ENCODE measurements at regions not wholly inside any gene's neighbourhood (a gene's known extent, or its start where the extent isn't known, plus 50 kb on each side); places are given as distances from the start of the nearest gene placed in this dataset.

GRCh38 chr12:105936496-105936895 is 202.3 kb downstream of the NUAK1 start:
- no peak for DNase-seq

DNA sequence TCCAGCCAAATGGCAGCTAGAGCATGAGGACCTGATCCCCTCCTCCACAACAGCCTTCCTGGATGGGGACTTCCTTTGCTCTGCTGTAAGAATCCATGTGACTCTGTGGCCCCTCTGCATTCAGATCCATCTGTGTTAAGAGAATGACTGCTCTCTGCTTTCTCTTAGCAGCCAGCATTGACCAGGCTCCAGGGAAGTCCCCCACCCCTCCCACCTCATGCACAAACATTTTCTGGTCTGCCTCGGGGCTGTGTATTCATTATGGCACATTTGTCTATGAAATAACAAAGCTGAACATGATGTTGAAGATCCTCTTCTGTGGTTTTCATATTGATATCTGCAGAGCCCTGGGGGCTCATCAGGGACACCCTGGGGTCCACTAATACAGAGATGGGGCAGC is 201.7 kb downstream of the NUAK1 start:
- DNase-seq = no peak

DNA sequence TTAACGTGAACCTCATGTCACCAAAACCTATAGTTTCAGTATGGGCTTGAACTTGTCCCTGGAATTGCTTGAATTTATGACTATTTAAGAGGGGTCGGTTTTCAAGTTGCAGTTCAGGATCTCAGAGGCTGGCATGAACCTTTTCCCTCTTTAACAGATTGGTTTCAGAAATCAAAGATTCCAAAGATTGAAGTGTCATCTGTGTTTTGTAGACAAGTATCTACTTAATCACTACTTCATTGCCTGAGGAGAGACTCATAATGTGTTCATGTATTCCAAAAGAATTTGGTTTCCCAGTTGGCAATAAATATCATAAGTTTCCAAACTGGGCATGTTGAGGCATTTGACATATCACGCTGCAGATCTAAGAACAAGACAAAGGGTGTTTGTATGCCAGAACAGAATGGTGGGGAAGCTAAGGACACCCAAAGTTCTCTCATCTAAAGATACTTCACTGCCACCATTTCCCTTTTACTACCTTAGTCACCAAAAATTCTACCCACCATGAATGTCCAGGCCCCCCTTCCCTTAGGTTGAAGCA is 199.5 kb downstream of the NUAK1 start:
- no peak for DNase-seq

- no peak for DNase-seq
Measured at GRCh38 chr12:105942281-105942680, 196.5 kb downstream of the NUAK1 start.

DNA sequence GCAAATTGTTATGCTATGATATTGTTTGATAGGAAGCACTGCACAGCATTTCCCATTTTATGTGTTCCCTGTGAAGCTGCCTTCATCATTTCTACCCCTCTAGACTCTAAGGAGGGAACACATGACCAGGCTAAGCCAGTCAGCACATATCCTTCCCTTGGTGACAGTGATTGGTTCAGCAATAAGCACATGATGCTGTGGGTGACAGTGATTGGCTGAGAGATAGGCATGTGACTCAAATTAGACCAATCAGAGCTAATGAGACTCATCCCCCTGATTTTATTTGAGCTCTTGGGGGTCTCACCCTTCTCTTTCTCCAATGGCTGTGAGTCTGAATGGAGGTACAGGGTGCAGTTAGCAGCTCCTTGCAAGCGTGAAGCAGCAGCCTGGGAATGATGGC is 195.2 kb downstream of the NUAK1 start:
- no peak for DNase-seq

DNA sequence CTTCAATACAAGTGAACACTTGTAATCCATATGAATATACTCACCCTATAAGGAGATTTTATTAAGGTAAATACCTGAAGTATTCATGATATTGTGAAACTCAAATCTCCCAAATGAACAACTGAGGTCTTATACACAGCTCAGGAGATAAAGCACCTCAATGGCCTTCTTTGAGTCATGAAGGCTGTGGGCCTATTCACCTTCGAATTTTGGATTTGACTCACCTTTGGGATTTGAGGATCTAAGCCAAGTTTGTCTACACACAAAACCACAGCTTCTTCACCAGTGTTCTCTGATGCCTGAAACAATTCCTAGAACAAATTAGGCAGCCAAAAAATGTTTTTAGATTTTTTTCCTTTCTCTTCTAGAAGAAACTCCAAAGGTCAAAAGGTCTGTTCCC is 194.1 kb downstream of the NUAK1 start:
- DNase-seq = no peak

DNA sequence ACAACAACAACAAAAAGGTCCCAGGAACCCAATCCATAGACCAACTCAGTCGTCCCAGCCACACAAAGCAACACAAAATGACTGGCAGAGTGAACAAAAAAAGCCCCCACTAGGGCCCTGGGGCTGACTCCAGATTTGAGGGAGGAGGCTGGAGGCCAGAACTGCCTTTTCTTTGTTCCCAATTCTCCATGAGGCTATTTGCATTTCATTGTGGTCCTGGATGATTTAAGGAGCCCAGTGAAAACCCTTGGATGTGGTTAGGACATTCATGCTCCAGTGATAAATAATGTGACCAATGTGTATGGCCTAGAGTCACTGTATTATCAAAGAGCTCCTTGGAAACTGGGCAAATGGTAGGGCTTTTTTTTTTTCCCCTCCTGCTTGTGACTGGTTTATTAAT is 192.9 kb downstream of the NUAK1 start:
- no peak for DNase-seq

- no peak for DNase-seq
Measured at GRCh38 chr12:105946493-105946901, 192.3 kb downstream of the NUAK1 start.

- no peak for DNase-seq
Measured at GRCh38 chr12:105947906-105948305, 190.8 kb downstream of the NUAK1 start.

GRCh38 chr12:105948331-105948730 is 190.4 kb downstream of the NUAK1 start:
- DNase-seq = no peak

- DNase-seq = no peak
Measured at GRCh38 chr12:105949391-105949790, 189.4 kb downstream of the NUAK1 start.

GRCh38 chr12:105951732-105952131 is 187.0 kb downstream of the NUAK1 start:
- DNase-seq = no peak

DNA sequence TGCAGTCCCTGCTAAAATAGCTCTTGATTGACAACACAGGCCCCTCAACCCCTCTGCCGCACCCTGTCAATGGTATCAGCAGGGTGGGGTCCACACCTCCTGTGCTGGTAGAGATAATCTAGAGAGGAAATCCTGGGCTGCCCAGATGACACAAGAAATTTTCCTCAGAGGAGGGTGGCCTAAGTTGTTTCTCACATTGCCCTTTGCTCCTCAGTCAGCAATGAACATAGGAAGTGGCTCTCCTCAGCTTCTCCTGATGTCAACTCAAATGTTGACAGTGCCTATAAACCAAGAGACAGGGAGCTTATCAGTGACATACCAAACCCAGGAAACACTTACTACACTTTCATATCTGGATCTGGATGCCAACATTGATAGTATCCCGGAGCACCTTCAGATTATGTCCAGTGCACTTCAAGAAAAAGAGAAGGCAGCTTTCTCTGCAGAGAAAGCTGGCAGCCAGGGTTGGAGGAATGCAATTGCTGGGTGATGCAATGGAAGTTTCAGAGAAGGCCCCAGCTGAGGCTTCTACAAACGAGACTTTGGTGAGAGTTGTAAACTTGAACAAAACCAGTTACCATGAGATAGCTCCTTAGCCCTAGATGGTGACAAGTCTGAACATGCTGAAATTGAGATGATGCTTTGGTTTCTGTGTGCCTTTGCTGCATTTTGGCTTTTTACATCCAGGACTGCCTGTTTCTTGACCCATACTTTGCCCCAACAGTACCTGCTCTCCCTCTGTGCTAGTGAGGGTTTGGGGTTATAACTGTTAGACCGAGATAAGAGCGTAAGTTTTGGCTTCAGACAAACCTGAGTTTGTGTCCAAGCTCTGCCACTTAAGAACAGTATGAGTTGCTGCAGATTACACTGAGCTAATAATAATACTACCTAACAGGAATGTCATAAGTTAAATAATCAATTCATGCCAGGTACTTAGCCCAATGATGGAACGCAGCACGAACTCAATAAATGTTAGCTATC is 183.5 kb downstream of the NUAK1 start:
- DNase-seq = no peak

DNA sequence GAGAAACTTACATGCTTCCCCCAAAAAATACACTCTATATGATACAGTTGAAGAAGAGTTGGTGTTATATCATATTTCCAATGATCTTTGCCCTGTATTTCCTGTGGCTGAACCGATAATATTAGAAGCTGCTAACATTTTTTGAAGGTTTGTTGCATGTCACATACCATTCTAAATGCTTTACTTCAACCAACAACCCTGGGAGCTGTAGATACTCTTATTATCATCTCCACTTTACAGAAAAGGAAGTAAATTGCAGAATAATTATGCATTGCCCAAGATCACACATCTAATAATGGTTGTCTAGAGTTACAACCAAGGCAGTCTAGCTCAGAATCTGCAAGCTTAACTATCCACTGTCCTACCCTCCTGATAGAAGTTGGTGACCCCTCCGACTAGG is 182.8 kb downstream of the NUAK1 start:
- no peak for DNase-seq

- DNase-seq = no peak
Measured at GRCh38 chr12:105956662-105957457, 181.9 kb downstream of the NUAK1 start.

DNA sequence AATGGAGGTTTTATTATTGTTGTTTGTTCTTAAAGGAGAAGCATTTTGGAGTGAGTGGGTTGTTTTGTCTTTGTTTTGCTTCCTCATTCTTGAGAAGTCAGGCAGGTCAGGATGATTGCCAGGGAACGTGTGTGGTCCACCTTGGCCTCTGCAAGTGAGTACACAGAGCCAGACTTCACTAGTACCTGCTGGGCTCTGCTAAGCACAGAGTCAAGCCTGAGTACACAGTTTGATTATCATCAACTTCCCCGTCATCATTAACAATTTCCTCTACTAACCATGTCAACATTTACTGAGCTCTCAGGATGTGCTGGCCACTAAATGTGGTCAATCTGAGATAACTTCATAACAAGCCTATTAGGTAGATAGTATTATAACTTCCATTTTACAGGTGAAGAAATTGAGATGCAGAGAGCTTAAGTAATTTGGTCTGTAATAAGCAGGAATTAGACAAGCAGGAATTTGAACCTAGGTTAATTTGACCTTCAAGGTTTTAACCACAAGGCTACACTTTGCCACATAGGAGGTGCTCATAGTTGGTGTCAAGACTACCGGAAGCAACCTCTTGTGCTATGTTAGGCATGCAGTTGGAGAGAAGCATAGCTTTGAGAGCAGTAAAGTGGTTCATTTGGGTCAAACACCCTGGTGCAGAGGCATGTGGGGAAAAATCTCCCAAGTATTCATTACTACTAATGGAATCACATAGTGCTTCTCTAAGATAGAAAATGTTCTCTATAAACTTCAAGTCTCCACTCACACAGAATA is 178.3 kb downstream of the NUAK1 start:
- no peak for DNase-seq

- no peak for DNase-seq
Measured at GRCh38 chr12:105961821-105962671, 176.7 kb downstream of the NUAK1 start.

DNA sequence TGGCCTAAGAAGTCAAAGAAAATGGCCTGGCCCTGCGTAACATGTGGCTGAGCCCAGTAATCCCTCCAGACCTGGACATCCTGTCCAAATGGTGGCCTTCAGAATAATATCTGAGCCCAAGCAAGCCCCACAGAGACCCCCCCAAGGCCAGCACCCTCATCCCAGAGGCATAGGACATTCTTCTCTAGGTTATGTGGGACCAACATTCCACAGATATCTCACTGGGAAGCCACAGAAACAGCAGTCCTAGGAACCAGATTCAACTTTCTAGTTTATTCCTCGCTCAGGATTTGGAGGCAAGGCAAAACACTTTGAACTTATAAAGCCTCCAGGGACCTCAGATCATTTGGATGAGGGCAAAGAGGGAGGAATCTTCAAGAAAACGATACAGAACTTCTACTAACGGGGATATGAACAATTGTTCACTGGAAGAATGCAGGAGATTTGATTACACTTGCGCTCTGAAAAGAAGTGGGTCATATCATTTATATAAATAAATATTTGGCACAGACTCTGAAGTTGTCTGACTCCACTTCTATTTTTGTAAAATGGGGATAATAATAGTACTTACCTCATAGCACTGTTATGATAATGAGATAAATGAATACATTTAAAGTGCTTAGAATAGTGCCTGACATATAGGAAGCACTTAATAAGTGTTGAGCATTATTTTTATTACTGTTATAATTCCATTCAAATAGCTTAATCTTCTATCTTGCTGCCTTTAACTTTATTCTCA is 171.5 kb downstream of the NUAK1 start:
- DNase-seq = no peak

DNA sequence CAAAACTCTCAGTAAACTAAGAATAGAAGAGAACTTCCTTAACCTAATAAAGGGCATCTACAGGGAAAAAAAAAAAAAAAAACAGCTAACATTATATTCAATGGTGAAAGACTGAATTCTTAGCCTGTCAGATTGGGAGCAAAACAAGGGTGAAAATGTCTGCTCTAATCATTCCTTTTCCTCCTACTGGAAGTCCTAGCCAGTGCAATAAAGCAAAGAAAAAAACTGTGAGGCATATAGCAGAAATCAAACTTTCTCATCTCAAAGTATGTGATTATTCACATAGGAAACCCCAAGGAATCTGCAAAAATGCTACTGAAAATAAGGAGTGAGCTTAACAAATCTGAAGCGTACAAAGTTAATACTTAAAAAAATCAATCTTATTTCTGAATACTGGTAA is 170.7 kb downstream of the NUAK1 start:
- DNase-seq = no peak

- DNase-seq = no peak
Measured at GRCh38 chr12:105970885-105971284, 167.9 kb downstream of the NUAK1 start.

DNA sequence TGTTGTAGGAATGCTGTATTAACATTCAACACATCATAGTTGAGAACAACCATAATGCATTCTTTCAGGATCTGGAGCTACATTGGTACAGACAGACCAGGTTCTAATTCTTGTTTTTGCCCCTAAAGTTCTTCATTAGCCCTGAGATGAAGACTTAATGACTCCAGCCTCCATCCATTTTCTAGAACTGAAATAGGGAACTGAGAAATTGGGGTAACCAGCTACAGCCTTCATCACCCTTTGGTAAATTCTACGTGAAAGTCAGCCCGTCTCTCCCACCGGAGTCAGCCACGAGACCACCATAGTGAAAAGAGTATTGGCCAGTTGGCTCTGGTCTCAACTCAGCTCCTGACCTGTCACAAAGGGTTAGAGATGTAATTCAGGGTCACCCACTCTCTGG is 164.0 kb downstream of the NUAK1 start:
- no peak for DNase-seq
